ENCODE measurements at regions not wholly inside any gene's neighbourhood (a gene's known extent, or its start where the extent isn't known, plus 50 kb on each side); places are given as distances from the start of the nearest gene placed in this dataset.
"Not testable (repeated sequence)": the region's sequence is repeated elsewhere in the genome, so short reads cannot be mapped to it uniquely, and the experiment has no call there.

GRCh38 chr6:128704601-128705000, 178.3 kb upstream of the LAMA2 start:
- DNase-seq (no peak), ATAC-seq (no peak)
- Histone ChIP-seq H3K36me3 (ENCODE audit: low read depth, low read length) (no peaks in the 10 kb centered on the region), H3K4me1 (ENCODE audit: insufficient read depth, low read length) (no peaks in the 10 kb centered on the region), H3K9me2 (replicated peaks; ENCODE audit: low read length) (no peaks in the 10 kb centered on the region), H3K27ac (ENCODE audit: low read length) (no peak overlapping the region), H3K9me3 (ENCODE audit: low read length) (no peaks in the 10 kb centered on the region), H2AFZ (ENCODE audit: low read length) (no peak overlapping the region), H3K9ac (ENCODE audit: low read length) (no peak overlapping the region), H3K79me2 (ENCODE audit: low read length) (no peaks in the 10 kb centered on the region), H3K4me2 (ENCODE audit: low read length) (no peak overlapping the region), H3K27me3 (ENCODE audit: low read length) (no peaks in the 10 kb centered on the region), H3K4me3 (ENCODE audit: low read length) (no peak overlapping the region), H3F3A (ENCODE audit: low read length, unreplicated experiment) (no peaks in the 10 kb centered on the region), H4K20me1 (ENCODE audit: low read length) (no peaks in the 10 kb centered on the region)
- POLR2A ChIA-PET (ENCODE audit: unreplicated experiment): no interaction called here
- CTCF ChIA-PET: no interaction called here
- TF ChIP-seq CTCF (conservative IDR thresholded peaks at IDR 0.05; ENCODE audit: low read depth, low read length) (no peak), EZH2 (IDR thresholded peaks at IDR 0.05; ENCODE audit: low read length, unreplicated experiment) (no peak), EZH2phosphoT487 (IDR thresholded peaks at IDR 0.05; ENCODE audit: borderline replicate concordance, low read length) (no peak)
- intact Hi-C loops (cut with micrococcal nuclease): no loop called here
- no TSS peak for BruUV-seq (replicated peaks)

GRCh38 chr6:128703794-128704193, 179.1 kb upstream of the LAMA2 start:
- H3K9me2 ChIP-seq (replicated peaks; ENCODE audit: low read length); H3K27ac ChIP-seq (ENCODE audit: low read length); H3K4me3 ChIP-seq (ENCODE audit: low read length); H3F3A ChIP-seq (ENCODE audit: low read length, unreplicated experiment); H3K79me2 ChIP-seq (ENCODE audit: low read length); intact Hi-C loops (cut with micrococcal nuclease); CTCF ChIA-PET; BruUV-seq (replicated peaks); H3K4me2 ChIP-seq (ENCODE audit: low read length); H3K4me1 ChIP-seq (ENCODE audit: insufficient read depth, low read length); H3K27me3 ChIP-seq (ENCODE audit: low read length); H3K9ac ChIP-seq (ENCODE audit: low read length); POLR2A ChIA-PET (ENCODE audit: unreplicated experiment); DNase-seq; H3K9me3 ChIP-seq (ENCODE audit: low read length); H3K36me3 ChIP-seq (ENCODE audit: low read depth, low read length); H4K20me1 ChIP-seq (ENCODE audit: low read length); ATAC-seq; H2AFZ ChIP-seq (ENCODE audit: low read length): not testable (repeated sequence)

- Histone ChIP-seq H3K9me2 (replicated peaks; ENCODE audit: low read length) (no peaks in the 10 kb centered on the region), H2AFZ (ENCODE audit: low read length) (no peak overlapping the region), H3K9ac (ENCODE audit: low read length) (no peak overlapping the region), H3K27ac (ENCODE audit: low read length) (peak overlapping the region; percentile 63), H3K79me2 (ENCODE audit: low read length) (no peaks in the 10 kb centered on the region), H3K36me3 (ENCODE audit: low read depth, low read length) (no peaks in the 10 kb centered on the region), H3F3A (ENCODE audit: low read length, unreplicated experiment) (no peaks in the 10 kb centered on the region), H3K9me3 (ENCODE audit: low read length) (no peaks in the 10 kb centered on the region), H3K4me1 (ENCODE audit: insufficient read depth, low read length) (peaks cover 15% of the 10 kb centered on the region), H3K4me3 (ENCODE audit: low read length) (no peak overlapping the region), H4K20me1 (ENCODE audit: low read length) (no peaks in the 10 kb centered on the region), H3K4me2 (ENCODE audit: low read length) (peak overlapping the region; percentile 52), H3K27me3 (ENCODE audit: low read length) (no peaks in the 10 kb centered on the region)
- intact Hi-C loops (cut with micrococcal nuclease): no loop called here
- BruUV-seq (replicated peaks): no TSS peak
- ChIA-PET POLR2A (ENCODE audit: unreplicated experiment) (no interaction called here), CTCF (interaction anchor here (0.6 kb wide), 1 partner anchor 287 kb away, joined by 3 read pairs; no protein-coding TSS in a partner anchor)
- DNase-seq (peak; percentile 87), ATAC-seq (peak; percentile 98)
- TF ChIP-seq EZH2 (IDR thresholded peaks at IDR 0.05; ENCODE audit: low read length, unreplicated experiment) (no peak), CTCF (conservative IDR thresholded peaks at IDR 0.05; ENCODE audit: low read depth, low read length) (no peak), EZH2phosphoT487 (IDR thresholded peaks at IDR 0.05; ENCODE audit: borderline replicate concordance, low read length) (no peak)
These were observed 176.6 kb upstream of the PTPRK start for GRCh38 chr6:128696691-128697689.
